GM21447 (cell line): ENCODE measurements at regions not wholly inside any gene's neighbourhood (a gene's known extent, or its start where the extent isn't known, plus 50 kb on each side); places are given as distances from the start of the nearest gene placed in this dataset.

ENCODE experiments used
- ATAC-seq: cut with Tn5 transposase; IDR thresholded peaks from one replicate; pipeline ENCODE4 v1.9.1; 2021; ENCODE audit not compliant: unreplicated experiment

GRCh38 chr12:58513852-58514251 lies 406.5 kb downstream of the LRIG3 start:
- ATAC-seq: no peak

GRCh38 chr12:58519839-58520238 lies 400.5 kb downstream of the LRIG3 start:
- ATAC-seq: no peak

DNA sequence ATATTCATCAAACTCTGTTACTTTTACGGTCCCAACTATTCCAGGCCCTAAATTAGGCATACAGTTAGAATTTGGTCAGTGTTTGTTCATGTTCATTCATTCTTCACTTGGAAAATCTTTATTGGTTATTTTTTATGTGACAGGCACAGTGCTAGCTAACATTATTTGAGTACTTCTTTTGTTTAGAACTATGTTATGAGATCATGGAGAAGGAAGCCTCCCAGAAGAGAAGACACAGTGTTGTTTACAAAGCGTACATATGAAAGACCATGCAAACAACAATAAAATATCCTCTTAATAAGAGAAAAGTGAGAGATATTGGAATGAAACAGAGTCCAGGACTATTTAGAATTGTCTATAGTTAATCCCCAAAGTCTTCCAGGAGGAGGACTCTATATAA lies 399.2 kb downstream of the LRIG3 start:
- no peak for ATAC-seq

- no peak for ATAC-seq
Observed at GRCh38 chr12:58521796-58522195, 398.5 kb downstream of the LRIG3 start.

- no peak for ATAC-seq
Observed at GRCh38 chr12:58523360-58523759, 396.9 kb downstream of the LRIG3 start.

DNA sequence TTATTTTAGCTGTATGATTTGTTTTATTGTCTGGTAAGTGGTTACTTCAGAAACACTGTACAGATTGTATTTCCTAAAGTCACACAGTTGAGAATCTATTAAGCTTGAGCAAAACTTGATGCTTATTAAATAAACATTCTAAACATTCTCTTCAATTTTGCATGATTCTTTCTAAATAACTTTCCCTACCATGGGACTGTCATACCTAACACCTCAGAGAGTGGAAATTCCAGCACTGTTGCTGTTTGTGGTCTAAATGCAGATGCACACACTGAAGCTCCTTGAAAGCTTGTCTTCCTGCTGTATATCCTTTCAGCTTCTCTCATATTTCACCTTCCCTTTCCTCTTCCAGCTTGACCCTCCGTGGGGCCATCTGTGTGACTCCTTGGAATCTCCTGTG lies 392.0 kb downstream of the LRIG3 start:
- ATAC-seq: no peak

- ATAC-seq: no peak
Observed at GRCh38 chr12:58529114-58529665, 391.1 kb downstream of the LRIG3 start.

GRCh38 chr12:58529897-58530741 lies 390.2 kb downstream of the LRIG3 start:
- ATAC-seq: no peak

DNA sequence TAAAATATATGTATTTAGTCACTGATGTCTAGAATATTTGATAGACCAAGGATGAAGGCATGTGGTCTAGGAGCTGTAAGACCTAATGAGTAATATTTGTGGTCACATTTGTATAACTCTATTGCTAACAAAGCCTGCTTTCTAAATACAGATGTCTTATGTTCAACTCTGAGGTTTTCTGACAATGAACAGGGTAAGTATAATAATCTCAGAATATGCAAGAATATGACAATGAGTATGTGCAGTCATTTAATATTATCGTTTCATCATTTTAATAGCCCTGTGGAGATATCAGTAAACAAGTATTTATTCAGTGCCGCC lies 389.6 kb downstream of the LRIG3 start:
- no peak for ATAC-seq

- no peak for ATAC-seq
Observed at GRCh38 chr12:58532855-58533608, 387.3 kb downstream of the LRIG3 start.

DNA sequence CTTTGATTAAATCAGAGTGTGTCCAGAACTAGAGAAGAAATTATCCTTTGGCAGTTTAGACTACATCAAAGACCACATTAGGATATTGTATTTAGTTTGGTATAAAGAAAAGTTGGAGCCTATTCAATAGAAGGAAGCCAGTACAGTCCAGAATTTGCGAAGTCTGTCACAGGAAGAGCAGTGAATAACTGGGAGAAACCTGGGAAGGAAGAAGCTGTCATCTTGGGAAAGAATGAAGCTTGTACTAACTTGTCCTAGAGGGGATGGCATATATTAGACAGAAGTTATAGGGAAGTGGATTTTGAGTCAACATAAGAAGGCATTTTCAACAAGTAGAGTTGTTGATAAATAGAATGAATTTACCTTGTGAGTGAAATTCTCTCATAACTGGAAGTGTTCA lies 386.7 kb downstream of the LRIG3 start:
- no peak for ATAC-seq

DNA sequence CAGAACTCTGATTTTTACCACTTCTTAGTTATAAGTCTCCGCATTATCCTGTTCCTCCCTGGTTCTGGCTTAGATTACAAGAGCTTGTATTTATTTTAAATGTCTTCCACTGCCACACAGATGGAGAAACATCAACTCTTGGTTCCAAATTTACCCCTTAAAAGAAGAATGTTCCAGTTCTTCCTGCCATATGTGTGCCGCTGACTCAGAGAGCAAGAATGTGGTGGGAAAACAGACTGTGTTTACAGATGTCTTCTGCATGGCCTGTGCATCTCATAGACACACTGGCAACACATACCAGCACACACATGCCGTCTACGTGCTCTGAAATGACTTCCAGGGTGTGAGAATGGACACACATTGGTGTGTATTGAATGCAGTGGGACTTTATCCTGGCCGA lies 383.0 kb downstream of the LRIG3 start:
- no peak for ATAC-seq

- no peak for ATAC-seq
Observed at GRCh38 chr12:58539295-58539694, 381.0 kb downstream of the LRIG3 start.

DNA sequence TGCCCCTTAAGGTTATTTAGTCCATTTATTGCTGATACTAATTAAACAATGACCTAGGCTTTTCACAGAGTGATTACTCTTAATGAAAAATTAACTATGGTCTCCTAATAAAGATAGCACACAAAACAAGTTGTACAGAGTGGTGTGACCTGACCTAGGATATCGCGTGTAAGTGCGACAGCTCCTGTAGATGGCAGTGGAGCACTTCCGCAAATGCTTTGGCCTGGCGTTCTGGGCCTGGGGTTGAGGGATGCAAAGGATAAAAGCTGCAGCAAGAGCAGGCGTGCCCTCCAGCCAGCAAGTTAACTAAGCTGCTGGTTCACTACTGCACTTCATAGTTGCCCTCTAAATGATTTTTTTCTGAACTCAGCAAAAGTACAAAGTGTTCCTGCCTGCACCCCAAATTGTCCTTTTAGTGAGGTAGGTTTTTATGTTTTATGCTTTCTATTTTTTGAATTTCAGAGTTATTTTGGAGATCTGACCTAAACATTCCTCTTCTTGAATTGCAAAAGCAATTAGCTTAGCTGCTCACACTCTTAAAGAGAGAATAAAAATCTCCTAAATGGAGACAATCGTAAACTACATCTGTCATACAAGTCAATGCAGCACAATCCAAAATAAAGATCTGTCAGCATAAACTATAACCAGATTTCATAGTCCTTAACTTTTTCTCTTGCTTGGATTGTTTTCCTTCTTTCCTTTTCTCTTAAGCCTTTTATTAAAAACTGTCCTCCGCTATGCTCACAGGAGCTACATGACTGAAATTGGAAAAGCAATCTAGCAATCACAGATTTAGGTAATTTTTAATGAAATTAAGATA lies 379.6 kb downstream of the LRIG3 start:
- no peak for ATAC-seq

- ATAC-seq: no peak
Observed at GRCh38 chr12:58541300-58541690, 379.0 kb downstream of the LRIG3 start.

DNA sequence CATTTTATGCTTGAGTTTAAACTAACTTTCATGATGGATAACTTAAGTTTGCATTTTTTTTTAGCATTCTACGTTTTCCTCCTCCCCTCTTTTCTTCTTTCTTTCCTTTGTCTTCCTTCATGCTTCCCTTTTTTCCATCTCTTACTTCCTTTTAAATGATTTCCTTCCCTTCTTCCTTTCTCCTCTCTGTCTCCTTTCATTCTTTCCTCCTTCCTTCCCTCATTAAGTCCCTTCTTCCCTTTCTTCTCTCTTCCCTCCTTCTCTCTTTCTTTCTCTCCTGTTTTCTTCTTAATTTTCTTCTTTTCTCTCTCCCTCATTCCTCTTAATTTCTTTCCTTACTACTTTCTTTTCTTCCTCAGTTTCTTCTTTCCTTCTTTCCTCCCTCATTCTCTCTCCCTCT lies 376.0 kb downstream of the LRIG3 start:
- no peak for ATAC-seq

- ATAC-seq: no peak
Observed at GRCh38 chr12:58547217-58547616, 373.1 kb downstream of the LRIG3 start.

DNA sequence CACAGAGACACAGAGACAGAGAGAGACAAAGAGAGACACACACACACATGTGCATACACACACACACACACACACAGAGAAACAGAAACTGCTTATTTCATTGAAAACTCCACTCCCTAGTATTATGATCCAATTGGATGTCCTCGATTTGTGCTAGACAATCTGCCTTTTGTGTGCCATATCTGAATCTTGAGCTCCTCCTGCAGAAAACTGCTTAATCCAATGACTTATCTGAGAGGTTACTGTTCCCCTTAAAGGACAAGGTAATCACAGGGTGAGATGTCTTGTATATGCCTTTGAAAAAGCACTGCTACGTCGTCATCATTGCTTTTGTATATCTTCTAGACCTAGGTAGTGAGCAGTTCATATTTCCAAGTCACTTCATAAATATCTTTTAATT lies 371.5 kb downstream of the LRIG3 start:
- ATAC-seq: no peak

DNA sequence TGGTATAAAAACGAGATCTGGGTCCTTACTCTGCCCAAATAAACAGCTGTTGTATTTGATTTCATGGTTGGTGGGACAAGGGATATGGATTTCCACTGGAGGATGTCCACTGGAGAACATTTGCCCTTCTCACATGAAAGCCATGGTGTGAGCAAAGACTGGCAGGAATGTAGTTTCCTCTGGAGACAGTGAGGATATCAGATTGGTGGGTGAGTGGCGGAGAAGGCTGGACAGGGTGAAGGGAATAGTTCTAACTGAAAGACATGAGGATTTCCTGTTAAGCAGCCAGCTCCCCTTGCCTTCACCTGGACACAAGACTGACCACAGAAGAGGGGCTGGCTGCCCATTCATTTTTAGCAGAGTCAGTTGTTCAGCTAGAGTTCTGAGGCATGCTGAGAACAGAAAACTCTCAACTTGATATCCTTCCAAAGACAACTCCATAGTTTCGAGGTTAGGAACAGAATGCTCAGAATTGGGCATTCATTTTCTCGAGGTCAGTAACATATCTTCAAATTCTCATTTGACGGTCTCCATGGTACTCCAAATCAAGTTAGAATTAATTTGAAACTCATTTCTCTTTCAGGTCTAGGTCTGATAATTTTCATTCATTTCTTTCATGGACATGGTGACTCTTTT lies 365.7 kb downstream of the LRIG3 start:
- no peak for ATAC-seq

DNA sequence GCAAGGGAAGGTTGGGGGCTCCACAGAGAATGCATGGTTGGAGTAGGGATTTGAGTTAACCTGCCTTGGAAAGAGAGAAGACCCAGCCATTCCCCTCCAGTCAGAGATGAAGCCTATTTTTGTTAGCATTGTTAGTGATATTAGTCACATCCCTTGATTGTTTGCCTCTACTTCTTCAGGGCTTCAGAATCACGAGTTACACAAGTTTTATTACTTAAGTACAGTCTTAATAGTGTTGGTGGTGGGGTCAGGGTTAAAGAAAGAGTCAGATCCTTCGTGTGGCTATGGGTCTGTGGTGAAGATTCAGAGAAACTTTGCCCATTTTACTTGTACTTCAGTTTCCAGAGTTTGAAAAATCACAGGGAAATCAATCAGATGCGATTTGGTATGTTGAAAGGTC lies 363.1 kb downstream of the LRIG3 start:
- no peak for ATAC-seq

DNA sequence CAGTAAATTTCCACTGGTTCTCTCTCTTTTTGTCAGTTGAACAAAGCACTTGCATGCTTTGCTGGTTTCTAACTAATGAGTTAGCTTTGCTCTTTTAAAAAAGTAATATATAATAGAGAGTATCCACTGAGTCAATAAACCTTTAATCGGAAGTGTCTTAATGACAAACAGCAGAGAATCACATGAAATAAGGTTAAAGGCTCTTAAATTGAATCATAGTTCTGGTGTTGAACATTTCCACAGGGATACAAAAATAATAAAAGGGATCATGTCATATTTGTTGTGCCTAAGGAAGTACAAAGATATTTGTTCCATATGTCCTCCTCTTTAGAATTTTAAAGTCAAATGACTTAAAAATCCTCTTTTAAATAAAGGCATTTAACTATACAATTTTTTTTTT lies 362.6 kb downstream of the LRIG3 start:
- ATAC-seq: no peak
